H1 (cell line): ENCODE measurements at regions not wholly inside any gene's neighbourhood (a gene's known extent, or its start where the extent isn't known, plus 50 kb on each side); places are given as distances from the start of the nearest gene placed in this dataset.

Experiments used
- CTCF ChIA-PET: fragments of 300-600 bp; sonication (Branson Sonifier 250); formaldehyde crosslinking; loops from one replicate; lab custom pipeline; 2021; ENCODE audit not compliant: partially characterized antibody; lab: Charles Lee
- POLR2A ChIA-PET: fragments of 300-600 bp; sonication (Branson Sonifier 250); formaldehyde crosslinking; loops from one replicate; lab custom pipeline; 2021; ENCODE audit warnings: inconsistent platforms; ENCODE audit not compliant: partially characterized antibody; lab: Charles Lee
- DNase-seq, 2 experiments: peaks; one replicate each; pipeline versions ENCODE4 v3.0.0 to v3.0.0-alpha.2; 2010 to 2022; ENCODE audit warnings: low spot score in 2 of 2, low read depth in 1 of 2, mixed read lengths in 1 of 2
- FAIRE-seq: peaks from 2 replicates; lab custom pipeline; 2011; peaks lifted over from hg19 to GRCh38; lab: Jason Lieb, UNC
- H2AFZ ChIP-seq: 2 replicates; pipeline ENCODE4 v1.8.1; 2012; ENCODE audit warnings: low read length, inconsistent platforms
- H2AK5ac ChIP-seq: 2 replicates; pipeline ENCODE4 v1.6.1; 2013; ENCODE audit warnings: low read depth, low read length
- H2BK120ac ChIP-seq: replicated peaks from 2 replicates; pipeline ENCODE3; 2013; ENCODE audit warnings: low read depth, low read length, inconsistent platforms
- H2BK12ac ChIP-seq: 2 replicates; pipeline ENCODE4 v1.6.1; 2013; ENCODE audit warnings: low read depth, low read length
- H2BK15ac ChIP-seq: 2 replicates; pipeline ENCODE4 v1.6.1; 2013; ENCODE audit warnings: low read length
- H2BK20ac ChIP-seq: 2 replicates; pipeline ENCODE4 v1.6.1; 2013; ENCODE audit warnings: low read length
- H2BK5ac ChIP-seq: 2 replicates; pipeline ENCODE4 v1.6.1; 2013; ENCODE audit warnings: low read depth, low read length
- H3K14ac ChIP-seq: 2 replicates; pipeline ENCODE4 v1.6.1; 2013; ENCODE audit warnings: inconsistent platforms; ENCODE audit not compliant: insufficient read length
- H3K18ac ChIP-seq: 2 replicates; pipeline ENCODE4 v1.6.1; 2013; ENCODE audit warnings: low read length; ENCODE audit errors: extremely low read depth
- H3K23ac ChIP-seq: 2 replicates; pipeline ENCODE4 v1.6.1; 2013; ENCODE audit warnings: inconsistent platforms; ENCODE audit not compliant: insufficient read length
- H3K23me2 ChIP-seq: 2 replicates; pipeline ENCODE4 v1.6.1; 2013; ENCODE audit warnings: low read depth, low read length
- H3K27ac ChIP-seq: 2 replicates; pipeline ENCODE4 v1.6.1; 2011; ENCODE audit warnings: low read depth, low read length, inconsistent platforms
- H3K27me3 ChIP-seq, 4 experiments: replicated peaks in 1 of 4; 1 replicate in 1 of 4; 2 replicates in 3 of 4; pipeline versions ENCODE4 v1.6.1 to v1.8.1; 2011 to 2013; ENCODE audit warnings: low read length in 3 of 4, mild to moderate bottlenecking in 3 of 4, inconsistent platforms in 2 of 4, mixed read lengths in 2 of 4, moderate library complexity in 1 of 4; ENCODE audit not compliant: control insufficient read depth in 3 of 4, insufficient read depth in 3 of 4; ENCODE audit errors: extremely low read depth in 1 of 4
- H3K36me3 ChIP-seq, 4 experiments: 2 replicates each; pipeline versions ENCODE4 v1.6.1 to v1.8.1; 2011 to 2013; ENCODE audit warnings: mild to moderate bottlenecking in 4 of 4, low read length in 3 of 4, moderate library complexity in 2 of 4, control low read depth in 1 of 4, inconsistent platforms in 1 of 4; ENCODE audit not compliant: insufficient read depth in 4 of 4, control insufficient read depth in 2 of 4
- H3K4ac ChIP-seq: replicated peaks from 2 replicates; pipeline ENCODE3; 2013; ENCODE audit warnings: low read length, low read depth, mixed read lengths, inconsistent platforms; ENCODE audit not compliant: insufficient read length
- H3K4me1 ChIP-seq, 4 experiments: replicated peaks in 1 of 4; 1 replicate in 1 of 4; 2 replicates in 3 of 4; pipeline versions ENCODE4 v1.6.1 to v1.8.1; 2011 to 2013; ENCODE audit warnings: low read length in 3 of 4, inconsistent platforms in 2 of 4, mixed read lengths in 1 of 4; ENCODE audit not compliant: insufficient read depth in 4 of 4, control insufficient read depth in 3 of 4
- H3K4me2 ChIP-seq, 2 experiments: 2 replicates each; pipeline versions ENCODE4 v1.6.1 to v1.8.1; 2011 to 2013; ENCODE audit warnings: low read depth in 2 of 2, low read length in 2 of 2, control low read depth in 1 of 2, inconsistent platforms in 1 of 2, mild to moderate bottlenecking in 1 of 2; ENCODE audit not compliant: insufficient read depth in 1 of 2
- H3K4me3 ChIP-seq, 4 experiments: fragments of 200-600, 300-600 bp in 1 of 4; sonication (generic), shearing (Covaris generic), sonication (Bioruptor Twin) in 1 of 4; 2 replicates each; pipeline versions ENCODE4 v1.5.1 to v1.8.1; 2011 to 2016; ENCODE audit warnings: low read length in 4 of 4, low read depth in 3 of 4, control low read depth in 2 of 4, inconsistent platforms in 2 of 4, mild to moderate bottlenecking in 2 of 4, mixed read lengths in 1 of 4, moderate library complexity in 1 of 4; ENCODE audit not compliant: insufficient read depth in 2 of 4; ENCODE audit errors: extremely low read depth in 1 of 4
- H3K56ac ChIP-seq: replicated peaks from 2 replicates; pipeline ENCODE3; 2013; ENCODE audit warnings: low read depth, mild to moderate bottlenecking, mixed read lengths, low read length, inconsistent platforms; ENCODE audit not compliant: insufficient read length
- H3K79me1 ChIP-seq: 2 replicates; pipeline ENCODE4 v1.6.1; 2013; ENCODE audit warnings: low read depth, low read length, control low read depth
- H3K79me2 ChIP-seq, 2 experiments: 2 replicates each; pipeline versions ENCODE4 v1.6.1 to v1.8.1; 2012 to 2013; ENCODE audit warnings: low read length in 2 of 2, mild to moderate bottlenecking in 2 of 2, inconsistent platforms in 1 of 2; ENCODE audit not compliant: insufficient read depth in 2 of 2, control insufficient read depth in 1 of 2
- H3K9ac ChIP-seq, 4 experiments: replicated peaks in 1 of 4; 1 replicate in 1 of 4; 2 replicates in 3 of 4; pipeline versions ENCODE4 v1.6.1 to v1.8.1; 2011 to 2013; ENCODE audit warnings: low read depth in 3 of 4, low read length in 3 of 4, control low read depth in 2 of 4, mild to moderate bottlenecking in 2 of 4, moderate library complexity in 2 of 4, inconsistent platforms in 1 of 4; ENCODE audit errors: extremely low read depth in 1 of 4
- H3K9me3 ChIP-seq, 2 experiments: 2 replicates each; pipeline versions ENCODE4 v1.6.1 to v1.8.1; 2012 to 2013; ENCODE audit warnings: mild to moderate bottlenecking in 2 of 2, moderate library complexity in 2 of 2, control low read depth in 1 of 2, inconsistent platforms in 1 of 2, low read depth in 1 of 2, low read length in 1 of 2, mixed read lengths in 1 of 2; ENCODE audit not compliant: insufficient read depth in 2 of 2
- H4K20me1 ChIP-seq, 2 experiments: replicated peaks in 1 of 2; 2 replicates each; pipeline versions ENCODE3 to v1.8.1; 2011 to 2013; ENCODE audit warnings: inconsistent platforms in 2 of 2, low read length in 2 of 2, mild to moderate bottlenecking in 1 of 2; ENCODE audit not compliant: insufficient read depth in 2 of 2, control insufficient read depth in 1 of 2
- H4K5ac ChIP-seq: 2 replicates; pipeline ENCODE4 v1.6.1; 2013; ENCODE audit warnings: low read length, low read depth, mixed read lengths, inconsistent platforms; ENCODE audit not compliant: insufficient read length
- H4K8ac ChIP-seq: 2 replicates; pipeline ENCODE4 v1.8.0; 2013; ENCODE audit warnings: mild to moderate bottlenecking, moderate library complexity, low read length, inconsistent platforms; ENCODE audit not compliant: insufficient read depth; ENCODE audit errors: extremely low read depth
- H4K91ac ChIP-seq: replicated peaks from 2 replicates; pipeline ENCODE3; 2013; ENCODE audit warnings: low read length, mixed read lengths, inconsistent platforms; ENCODE audit not compliant: insufficient read length
- CHD1 ChIP-seq: IDR thresholded peaks from 2 replicates; pipeline ENCODE4 v1.6.1; 2012; ENCODE audit warnings: low read depth, low read length, improper control_type of control experiment
- CHD2 ChIP-seq: IDR thresholded peaks from 2 replicates; pipeline ENCODE4 v1.6.1; 2012; ENCODE audit warnings: low read length, improper control_type of control experiment
- EZH2 ChIP-seq: fragments of 200-600 bp; sonication (generic); IDR thresholded peaks from 2 replicates; pipeline ENCODE4 v1.7.1; 2012; ENCODE audit warnings: low read depth, mild to moderate bottlenecking, moderate library complexity, low read length, inconsistent platforms; ENCODE audit not compliant: severe bottlenecking
- GABPA ChIP-seq: IDR thresholded peaks from 2 replicates; pipeline ENCODE4 v1.6.1; 2011; ENCODE audit warnings: mild to moderate bottlenecking, low read length, moderate library complexity, borderline replicate concordance; ENCODE audit not compliant: insufficient read depth
- POLR2A ChIP-seq, 2 experiments: IDR thresholded peaks; 1 replicate in 1 of 2; 2 replicates in 1 of 2; pipeline ENCODE4 v1.6.1; 2011; ENCODE audit warnings: low read depth in 2 of 2, low read length in 2 of 2, mild to moderate bottlenecking in 2 of 2; ENCODE audit errors: control extremely low read depth in 1 of 2
- RAD21 ChIP-seq, 2 experiments: IDR thresholded peaks in 1 of 2; conservative IDR thresholded peaks in 1 of 2; 2 replicates each; pipeline ENCODE4 v1.6.1; 2011; ENCODE audit warnings: low read depth in 2 of 2, low read length in 2 of 2, improper control_type of control experiment in 1 of 2, inconsistent platforms in 1 of 2, mild to moderate bottlenecking in 1 of 2, moderate library complexity in 1 of 2
- RXRA ChIP-seq: IDR thresholded peaks from 2 replicates; pipeline ENCODE4 v1.6.1; 2011; ENCODE audit warnings: low read depth, mild to moderate bottlenecking, low read length, moderate library complexity; ENCODE audit not compliant: insufficient read depth
- SP1 ChIP-seq: IDR thresholded peaks from 2 replicates; pipeline ENCODE4 v1.6.1; 2011; ENCODE audit warnings: low read depth, low read length
- SUZ12 ChIP-seq: fragments of 200-600 bp; sonication (generic); IDR thresholded peaks from 2 replicates; pipeline ENCODE4 v1.6.1; 2012; ENCODE audit warnings: mild to moderate bottlenecking, inconsistent platforms, low read length, moderate library complexity, mixed read lengths
- WGBS, 2 experiments: shearing (Covaris generic) in 1 of 2; methylation state at CpG; one replicate each; pipeline versions ENCODE4 v1.1.6 to v1.1.7; 2013 to 2015; ENCODE audit warnings: low lambda C conversion rate in 2 of 2, mixed read lengths in 2 of 2, inconsistent platforms in 1 of 2, low coverage in 1 of 2, missing lambda C conversion rate in 1 of 2; ENCODE audit not compliant: insufficient replicate concordance in 2 of 2, insufficient coverage in 1 of 2, insufficient read length in 1 of 2; ENCODE audit errors: extremely low coverage in 1 of 2, missing lambda C conversion rate in 1 of 2; 5-methylcytosine and 5-hydroxymethylcytosine counted together
- TF ChIP-seq, protein P1 (sequence below): IDR thresholded peaks from 2 replicates; pipeline ENCODE4 v1.6.1; 2012; ENCODE audit warnings: inconsistent platforms

DNA sequence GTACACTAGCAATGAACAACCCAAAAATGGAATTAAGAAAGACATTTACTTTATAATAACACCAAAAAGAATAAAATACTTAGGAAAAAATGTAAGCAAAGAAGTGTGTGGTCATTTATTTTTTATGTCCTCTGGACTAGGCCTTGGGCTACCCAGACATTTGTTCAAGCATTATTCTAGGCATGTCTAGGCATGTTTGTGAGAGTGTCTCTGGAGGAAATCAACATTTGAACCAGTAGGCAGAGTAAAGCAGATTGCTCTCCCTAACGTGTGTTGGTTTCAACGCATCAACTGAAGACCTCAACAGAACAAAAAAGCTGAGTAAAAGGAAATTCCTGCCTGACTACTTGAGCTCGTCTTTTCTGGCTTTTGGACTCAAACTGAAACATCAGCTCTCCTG, 84.5 kb downstream of the ANKEF1 start:
- no peak overlapping the region for H3K4me2 ChIP-seq
- H3K27ac ChIP-seq, result no peak overlapping the region
- WGBS, 2 experiments, result 75% methylated on average over 3 of the region's 3 CpGs; no CpG with 5 or more reads in 1 of the 2 experiments
- no peak overlapping the region for H2BK120ac ChIP-seq
- no peak overlapping the region for H4K91ac ChIP-seq
- H3K4ac ChIP-seq, result no peak overlapping the region
- H4K5ac ChIP-seq, result no peak overlapping the region
- H3K4me3 ChIP-seq, result no peak overlapping the region
- no peak overlapping the region for H3K9ac ChIP-seq
- 0 out of 4 replicates have a peak, but pooled peaks cover 4 to 5% of the 10 kb centered on the region in 2 experiments for H3K9me3 ChIP-seq
- no peaks in the 10 kb centered on the region for H3K79me1 ChIP-seq
- H3K36me3 ChIP-seq, result no peaks in the 10 kb centered on the region
- H3K4me1 ChIP-seq, result no peaks in the 10 kb centered on the region
- H2BK5ac ChIP-seq, result no peak overlapping the region; the same call in 1 of the 2 replicates
- no peak overlapping the region for H2BK20ac ChIP-seq
- no peaks in the 10 kb centered on the region for H4K20me1 ChIP-seq
- H3K27me3 ChIP-seq, result no peaks in the 10 kb centered on the region
- no peak overlapping the region for H2AK5ac ChIP-seq
- no peak overlapping the region for H2BK12ac ChIP-seq
- no peak overlapping the region for H3K14ac ChIP-seq
- peak overlapping the region; percentile 87 for H2AFZ ChIP-seq
- ChIA-PET CTCF (interaction anchor here (1.0 to 1.2 kb wide), 4 partner anchors 13 to 142 kb away, joined by 3 to 5 read pairs (median 4); no protein-coding TSS in a partner anchor), POLR2A (no interaction called here)
- no peaks in the 10 kb centered on the region for H3K23me2 ChIP-seq
- FAIRE-seq (no peak), DNase-seq (no peak)
- H3K23ac ChIP-seq, result no peak overlapping the region
- no peaks in the 10 kb centered on the region for H3K79me2 ChIP-seq
- H3K56ac ChIP-seq, result no peak overlapping the region
- no peak overlapping the region for H3K18ac ChIP-seq
- no peak overlapping the region for H4K8ac ChIP-seq
- no peak overlapping the region for H2BK15ac ChIP-seq
- TF ChIP-seq POLR2A (IDR thresholded peaks at IDR 0.05; ENCODE audit: control extremely low read depth in 1 of 2, low read depth in 2 of 2, low read length in 2 of 2) (no peak), GABPA (no peak), RAD21 (IDR thresholded peaks at IDR 0.05 in 1 of 2, conservative IDR thresholded peaks at IDR 0.05 in 1 of 2; ENCODE audit: low read depth in 2 of 2, low read length in 2 of 2) (no peak), RXRA (no peak), CHD2 (no peak), SUZ12 (no peak), SP1 (no peak), CHD1 (no peak), EZH2 (no peak)
- TF ChIP-seq, protein P1, sequence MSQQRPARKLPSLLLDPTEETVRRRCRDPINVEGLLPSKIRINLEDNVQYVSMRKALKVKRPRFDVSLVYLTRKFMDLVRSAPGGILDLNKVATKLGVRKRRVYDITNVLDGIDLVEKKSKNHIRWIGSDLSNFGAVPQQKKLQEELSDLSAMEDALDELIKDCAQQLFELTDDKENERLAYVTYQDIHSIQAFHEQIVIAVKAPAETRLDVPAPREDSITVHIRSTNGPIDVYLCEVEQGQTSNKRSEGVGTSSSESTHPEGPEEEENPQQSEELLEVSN, result no peak
